ENCODE measurements at regions not wholly inside any gene's neighbourhood (a gene's known extent, or its start where the extent isn't known, plus 50 kb on each side); places are given as distances from the start of the nearest gene placed in this dataset.
"Not testable (repeated sequence)": the region's sequence is repeated elsewhere in the genome, so short reads cannot be mapped to it uniquely, and the experiment has no call there.

DNA sequence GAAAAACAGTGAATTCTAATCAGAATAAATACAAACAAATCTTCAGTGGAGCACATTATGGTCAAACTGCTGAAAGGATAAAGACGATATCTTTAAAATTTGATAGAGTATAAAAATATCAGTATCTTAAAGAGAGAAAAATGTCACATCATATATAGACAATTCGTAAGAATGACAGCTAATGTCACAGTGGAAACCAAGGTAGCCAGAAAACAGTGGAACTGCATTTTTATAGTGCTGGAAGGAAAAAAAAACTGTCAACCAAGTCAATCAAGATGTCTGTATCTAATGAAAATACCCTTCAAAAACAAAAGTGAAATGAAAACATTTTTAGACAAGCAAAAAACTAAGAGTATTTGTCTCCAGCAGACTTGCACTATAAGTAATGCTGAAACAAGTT, 73.4 kb upstream of the HMGXB4 start:
- DNase-seq (ENCODE audit: low read depth) = no peak

DNA sequence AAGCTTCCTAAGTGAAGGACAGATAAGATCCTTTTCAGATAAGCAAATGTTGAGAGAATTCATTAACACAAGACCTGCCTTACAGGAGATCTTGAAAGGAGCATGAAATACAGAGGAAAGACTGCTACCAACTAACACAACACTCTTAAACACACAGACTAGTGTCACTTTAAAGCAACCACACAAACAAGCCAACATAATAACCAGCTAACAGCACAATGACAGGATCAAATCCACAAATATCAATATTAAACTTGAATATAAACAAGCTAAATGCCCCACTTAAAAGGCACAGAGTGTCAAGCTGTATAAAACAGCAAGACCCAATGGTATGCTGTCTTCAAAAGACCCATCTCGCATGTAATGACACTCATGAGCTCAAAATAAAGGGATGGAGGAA, 70.8 kb upstream of the HMGXB4 start:
- DNase-seq (ENCODE audit: low read depth) = no peak

DNA sequence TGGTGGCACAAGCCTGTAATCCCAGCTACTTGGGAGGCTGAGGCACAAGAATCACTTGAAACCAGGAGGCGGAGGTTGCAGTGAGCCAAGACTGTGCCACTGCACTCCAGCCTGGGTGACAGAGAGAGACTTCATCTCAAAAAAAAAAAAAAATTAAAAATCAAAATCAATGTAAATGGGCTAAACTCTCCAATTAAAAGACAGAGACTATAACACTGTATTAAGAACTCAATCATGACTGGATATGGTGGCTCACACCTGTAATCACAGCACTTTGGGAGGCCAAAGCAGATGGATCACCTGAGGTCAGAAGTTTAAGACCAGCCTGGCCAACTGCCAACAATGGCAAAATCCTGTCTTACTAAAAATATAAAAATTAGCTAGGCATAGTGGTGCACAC, 68.4 kb upstream of the HMGXB4 start:
- not testable (repeated sequence) for DNase-seq (ENCODE audit: low read depth)

DNA sequence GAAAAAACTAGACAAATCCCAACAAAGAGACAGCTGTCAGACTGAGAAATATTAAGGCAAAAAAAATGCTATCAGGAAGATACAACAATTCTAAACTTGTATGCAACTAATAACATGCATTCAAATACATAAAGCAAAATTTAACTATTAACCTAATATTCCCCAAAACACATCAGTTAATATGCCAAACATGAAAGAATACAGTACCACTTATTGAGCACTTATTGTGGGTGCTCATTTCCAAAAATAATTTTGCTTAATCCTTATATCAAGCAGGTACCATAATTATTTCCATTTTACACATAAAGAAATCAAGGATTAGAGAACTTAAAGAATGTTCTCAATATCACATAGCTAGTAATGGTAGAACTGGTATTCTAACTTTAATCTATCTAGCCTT, 67.7 kb upstream of the HMGXB4 start:
- no peak for DNase-seq (ENCODE audit: low read depth)

DNA sequence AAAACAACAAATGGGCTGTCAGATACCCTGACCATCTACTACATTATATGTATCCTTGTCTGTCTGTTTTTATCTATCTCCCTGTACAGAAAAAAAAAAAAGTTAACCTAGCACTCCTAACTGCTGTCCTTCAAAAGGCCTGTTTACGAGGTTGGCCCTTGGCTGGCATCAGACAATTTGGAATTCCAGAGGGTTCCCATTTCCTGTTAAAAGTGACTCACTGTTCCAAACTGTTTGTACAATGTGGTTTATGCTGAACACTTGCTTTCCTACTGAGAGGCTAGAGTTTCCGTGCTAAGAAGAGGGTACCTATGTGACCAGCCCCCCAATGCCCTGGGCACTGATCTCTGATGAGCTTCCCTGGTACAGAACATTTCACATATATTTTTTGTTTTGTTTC, 65.9 kb upstream of the HMGXB4 start:
- DNase-seq (ENCODE audit: low read depth) = peak; percentile 92

DNA sequence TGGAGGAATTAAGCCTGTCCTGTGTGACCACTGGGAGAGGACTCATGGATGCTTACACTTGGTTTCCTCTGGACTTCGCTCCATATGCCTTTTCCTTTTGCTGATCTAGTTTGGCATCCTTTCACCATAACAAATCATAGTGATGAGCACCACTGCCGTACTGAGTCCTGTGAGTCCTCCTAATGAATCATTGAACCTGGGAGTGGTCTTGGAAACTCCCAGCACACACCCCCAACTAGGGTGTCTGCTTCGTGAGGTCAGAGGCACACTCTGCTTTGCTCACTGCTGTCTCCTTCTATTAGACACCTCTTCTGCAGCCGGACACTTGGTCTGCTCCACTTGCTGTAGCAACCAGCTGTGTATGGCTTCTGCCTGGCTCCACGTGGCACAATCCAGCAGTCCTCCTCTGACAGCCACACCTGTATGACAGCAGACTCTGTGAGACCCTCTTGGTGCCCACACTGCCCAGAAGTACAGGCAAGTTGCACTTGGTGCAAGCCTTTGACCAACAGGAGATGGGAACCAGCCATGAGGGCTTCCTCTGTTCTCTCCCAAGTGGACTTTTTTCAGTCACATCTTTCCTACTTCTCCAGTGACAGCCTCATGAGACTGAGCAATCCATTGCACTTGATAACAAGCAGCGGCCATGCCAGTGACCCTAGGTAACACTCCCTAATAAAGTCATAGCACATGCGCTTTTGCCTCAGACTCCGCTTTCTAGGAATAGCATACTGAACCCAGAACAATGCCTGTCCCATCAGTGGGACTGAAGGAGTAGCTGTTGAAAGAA, 65.0 kb upstream of the HMGXB4 start:
- peak; percentile 57 for DNase-seq (ENCODE audit: low read depth)

DNA sequence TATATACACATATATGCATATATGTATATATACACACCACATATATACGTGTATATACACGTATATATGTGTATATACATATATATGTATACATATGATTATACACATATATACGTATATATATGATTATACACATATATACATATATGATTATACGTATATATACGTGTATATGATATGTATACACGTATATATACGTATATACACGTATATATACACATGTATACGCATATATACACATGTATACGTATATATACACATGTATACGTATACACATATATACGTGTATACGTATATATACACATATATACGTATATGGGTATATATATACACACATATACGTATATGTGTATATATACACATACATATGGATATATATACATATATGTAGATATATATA, 62.1 kb upstream of the HMGXB4 start:
- no peak for DNase-seq (ENCODE audit: low read depth)

DNA sequence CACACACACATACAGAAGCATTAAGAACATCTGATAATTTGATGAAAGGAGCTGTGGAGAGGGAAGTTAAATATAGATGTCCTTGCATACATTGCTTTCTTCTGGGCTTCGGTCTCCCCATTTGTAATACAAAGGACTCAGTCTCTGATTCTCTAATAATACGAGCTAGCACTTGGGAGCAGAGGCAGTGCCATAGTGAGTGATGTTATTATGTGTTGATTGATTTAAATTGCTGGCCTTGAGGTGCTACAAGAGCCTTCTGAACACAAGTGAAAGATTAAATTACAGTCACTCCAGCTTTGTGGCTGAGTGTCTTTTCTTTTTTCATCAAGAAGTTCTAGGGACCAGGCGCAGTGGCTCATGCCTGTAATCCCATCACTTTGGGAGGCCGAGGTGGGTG, 61.5 kb upstream of the HMGXB4 start:
- no peak for DNase-seq (ENCODE audit: low read depth)

DNA sequence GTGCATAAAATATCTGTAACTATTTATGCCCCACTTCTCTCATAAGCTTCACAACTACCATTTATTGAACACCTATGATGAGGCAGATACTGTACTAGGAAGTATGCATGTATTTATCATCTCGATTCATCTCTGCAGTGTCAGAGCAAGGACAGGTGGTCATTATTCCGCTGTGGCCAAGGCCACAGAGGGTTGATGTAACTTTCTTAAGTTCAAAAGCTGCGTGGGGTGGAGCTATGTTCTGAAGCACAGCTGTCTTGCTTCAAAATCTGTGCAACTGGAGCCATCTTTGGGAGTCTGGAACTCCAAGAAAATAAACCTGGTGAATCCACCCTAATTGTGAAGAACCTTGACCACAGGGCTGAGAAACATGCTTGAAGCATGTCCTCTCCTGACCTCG, 60.2 kb upstream of the HMGXB4 start:
- peak; percentile 57 for DNase-seq (ENCODE audit: low read depth)

DNA sequence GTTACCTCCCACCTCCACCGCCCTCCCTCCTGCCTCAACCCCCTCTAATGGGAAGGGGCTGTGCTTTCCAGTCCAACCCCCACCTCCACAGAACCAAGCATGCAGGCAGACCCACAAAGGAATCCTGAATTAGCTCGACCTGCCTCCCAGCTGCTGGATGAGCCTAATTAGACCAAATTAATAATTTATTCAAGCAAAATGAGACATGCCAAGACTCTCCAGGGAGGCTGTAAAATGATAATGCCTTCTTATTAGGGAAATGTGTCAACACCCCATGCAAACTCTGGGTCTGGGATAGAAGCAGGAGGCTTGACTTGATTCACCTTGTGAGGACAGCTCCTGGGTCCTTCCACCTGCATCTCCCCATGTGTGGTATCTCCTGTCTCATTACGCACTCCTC, 59.4 kb upstream of the HMGXB4 start:
- DNase-seq (ENCODE audit: low read depth) = no peak

DNA sequence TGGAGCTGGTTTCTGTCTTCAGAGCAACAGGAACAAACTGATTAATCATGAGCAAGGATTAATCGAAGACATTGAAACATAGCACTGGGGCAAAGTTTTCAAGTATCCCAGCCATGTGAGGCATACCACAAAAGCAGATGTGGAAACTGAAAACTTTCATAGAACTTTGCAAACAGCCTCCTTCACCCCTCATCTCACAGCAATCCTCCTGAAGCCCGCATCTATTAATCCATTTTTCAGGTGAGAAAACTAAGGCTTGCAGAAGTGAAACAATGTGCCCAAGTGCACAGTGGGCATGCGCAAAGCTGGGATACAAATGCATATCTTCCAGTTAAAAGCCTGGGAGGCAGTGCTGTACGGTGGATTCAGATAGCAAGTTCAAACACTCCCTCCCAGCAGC, 58.6 kb upstream of the HMGXB4 start:
- DNase-seq (ENCODE audit: low read depth) = no peak

DNA sequence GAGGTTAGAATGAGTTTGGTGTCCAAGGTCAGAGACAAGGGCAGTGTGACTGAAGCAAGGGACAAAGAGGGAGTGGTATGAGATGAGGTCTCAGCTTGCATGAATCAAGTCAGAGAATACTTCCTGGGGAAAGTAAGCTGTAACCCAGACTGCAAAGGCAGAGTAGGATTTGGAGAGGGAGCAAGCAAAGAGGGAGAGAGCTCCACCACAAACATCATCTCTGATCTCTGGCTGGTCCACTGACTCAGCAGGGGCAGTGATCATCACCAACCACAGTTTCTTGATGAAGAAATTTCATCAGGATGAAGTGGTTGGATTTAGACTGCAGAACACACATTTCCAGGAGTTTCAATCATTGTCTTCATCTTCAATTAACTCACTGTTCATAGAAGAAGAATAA, 54.9 kb upstream of the HMGXB4 start:
- peak; percentile 66 for DNase-seq (ENCODE audit: low read depth)

DNA sequence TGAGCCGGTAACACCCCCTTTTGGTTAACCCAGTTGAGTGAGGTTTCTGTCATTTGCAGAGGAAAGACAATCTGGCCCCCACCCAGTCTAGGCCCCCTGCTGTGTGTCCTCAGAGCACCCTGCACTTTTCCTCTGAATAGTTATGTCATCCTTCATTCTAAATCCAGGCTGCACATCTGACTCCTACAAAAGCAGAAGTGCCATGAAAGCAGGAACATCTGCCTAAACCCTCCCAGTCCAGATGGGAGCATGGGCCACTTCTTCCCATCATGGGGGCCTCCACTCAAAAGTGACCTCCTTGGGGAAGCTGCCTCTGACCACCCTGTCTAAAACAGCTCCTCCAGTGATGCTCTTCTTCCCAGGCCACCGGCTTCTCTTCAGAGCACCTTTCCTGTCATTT, 53.7 kb upstream of the HMGXB4 start:
- no peak for DNase-seq (ENCODE audit: low read depth)

DNA sequence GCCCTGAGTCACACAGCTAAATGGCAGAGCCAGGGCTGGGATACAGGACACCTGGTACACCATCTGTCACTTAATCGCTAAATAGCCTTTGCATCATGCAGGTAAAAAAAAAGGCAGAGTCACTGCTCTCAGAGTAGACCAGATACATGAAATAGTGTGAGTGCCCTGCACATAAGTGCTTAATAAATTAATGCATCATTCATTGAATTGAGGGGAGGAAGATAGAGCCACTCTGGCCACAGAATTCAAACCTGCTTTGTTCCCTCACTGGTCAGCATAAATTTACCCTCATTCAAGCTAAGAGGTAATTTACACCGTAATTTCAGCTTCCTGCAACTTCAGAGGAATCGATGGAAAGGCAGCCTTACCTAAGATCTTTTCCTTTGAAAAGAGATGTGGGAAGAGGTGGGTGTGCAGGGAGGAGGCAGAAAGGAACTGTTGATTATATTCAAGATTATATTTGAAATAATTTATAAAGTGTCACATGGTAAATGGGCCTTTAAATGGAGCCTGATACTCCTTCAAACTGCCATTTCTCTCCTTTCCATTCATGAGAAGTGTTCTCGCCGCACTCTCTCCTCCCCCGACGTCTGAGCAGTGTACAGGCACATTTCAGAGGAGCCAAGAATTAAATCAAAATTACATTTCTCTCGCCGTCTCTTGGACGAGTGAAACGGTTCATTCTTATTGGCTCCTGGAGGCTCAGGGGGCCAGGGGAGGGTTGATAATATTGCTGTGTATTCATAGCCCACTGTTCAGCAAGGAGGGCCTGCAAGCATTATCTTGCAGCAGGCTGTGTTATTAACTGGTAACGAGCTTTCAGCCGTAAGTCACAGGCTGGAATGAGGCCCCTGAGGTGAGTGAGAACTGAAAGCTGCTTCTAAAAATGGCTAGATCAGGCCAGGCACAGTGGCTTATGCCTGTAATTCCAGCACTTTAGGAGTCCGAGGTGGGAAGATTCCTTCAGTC, 52.2 kb upstream of the HMGXB4 start:
- no peak for DNase-seq (ENCODE audit: low read depth)

DNA sequence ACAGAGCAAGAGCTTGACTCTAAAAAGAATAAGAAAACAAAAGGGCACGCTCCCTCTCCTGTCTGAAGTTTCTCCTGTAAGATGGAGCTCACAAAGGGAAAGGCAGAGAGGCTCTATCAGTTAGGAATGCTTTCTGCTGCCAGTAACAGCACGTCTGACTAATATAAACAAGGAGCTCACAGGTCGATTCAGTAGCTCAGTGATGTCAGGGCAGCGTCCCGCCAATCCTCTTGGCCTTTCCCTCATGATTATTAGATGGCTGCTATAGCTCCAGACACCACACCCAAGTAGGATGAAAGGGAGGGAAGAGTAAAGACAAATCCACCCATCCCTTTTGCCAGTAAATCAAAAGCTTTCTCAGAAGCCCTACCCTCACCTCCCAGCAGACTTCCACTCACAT, 51.3 kb upstream of the HMGXB4 start:
- peak; percentile 36 for DNase-seq (ENCODE audit: low read depth)

DNA sequence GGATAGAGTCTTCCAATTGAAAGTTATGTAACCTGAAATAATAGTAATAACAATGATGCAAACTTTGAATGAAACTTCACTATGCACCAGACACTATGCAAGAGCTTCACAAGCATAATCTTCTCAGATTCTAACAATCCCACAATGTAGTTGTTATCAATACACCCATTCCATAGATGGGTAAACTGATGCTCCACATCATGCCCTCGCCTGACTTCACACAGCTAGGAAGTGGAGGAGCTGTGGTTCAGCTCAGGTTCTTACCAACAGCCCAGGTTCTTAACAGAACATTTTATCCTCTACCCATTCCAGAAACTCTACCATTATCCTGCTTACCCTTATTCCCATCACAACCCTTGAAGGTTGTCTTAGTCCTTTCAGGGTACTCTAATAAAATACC, 50.4 kb upstream of the HMGXB4 start:
- no peak for DNase-seq (ENCODE audit: low read depth)

All from LHCN-M2 (cell line).